ENCODE measurements at regions not wholly inside any gene's neighbourhood (a gene's known extent, or its start where the extent isn't known, plus 50 kb on each side); places are given as distances from the start of the nearest gene placed in this dataset.

GRCh38 chr2:128724972-128725371, 406.3 kb upstream of the HS6ST1 start:
- TF ChIP-seq POLR2A (IDR thresholded peaks at IDR 0.05) (no peak), CTCF (IDR thresholded peaks at IDR 0.05) (no peak)

All from right lobe of liver (tissue), 4 donors.